ENCODE measurements at regions not wholly inside any gene's neighbourhood (a gene's known extent, or its start where the extent isn't known, plus 50 kb on each side); places are given as distances from the start of the nearest gene placed in this dataset.
"Not testable (repeated sequence)": the region's sequence is repeated elsewhere in the genome, so short reads cannot be mapped to it uniquely, and the experiment has no call there.

DNA sequence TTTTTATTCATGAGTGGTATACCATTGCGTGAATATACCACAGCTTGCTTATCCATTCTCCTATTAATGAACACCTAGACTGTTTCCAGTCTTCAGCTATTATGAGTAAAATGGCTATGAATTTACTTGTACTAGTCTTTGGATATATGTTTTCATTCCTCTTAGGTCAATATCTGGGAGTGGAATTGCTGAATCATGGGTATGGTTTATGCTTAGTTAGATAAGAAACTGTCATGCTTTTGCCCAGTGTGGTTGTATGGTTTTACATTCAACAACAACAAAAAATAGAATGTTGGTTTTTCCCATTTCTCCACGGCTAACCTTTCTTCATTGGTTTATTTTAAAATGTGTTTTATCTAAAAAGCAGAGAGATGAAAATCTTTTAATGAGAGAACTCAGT is 308.3 kb downstream of the PHF14 start:
- no peak overlapping the region for H3K4me3 ChIP-seq (ENCODE audit: low read depth, low read length)
- TF ChIP-seq, protein P1, sequence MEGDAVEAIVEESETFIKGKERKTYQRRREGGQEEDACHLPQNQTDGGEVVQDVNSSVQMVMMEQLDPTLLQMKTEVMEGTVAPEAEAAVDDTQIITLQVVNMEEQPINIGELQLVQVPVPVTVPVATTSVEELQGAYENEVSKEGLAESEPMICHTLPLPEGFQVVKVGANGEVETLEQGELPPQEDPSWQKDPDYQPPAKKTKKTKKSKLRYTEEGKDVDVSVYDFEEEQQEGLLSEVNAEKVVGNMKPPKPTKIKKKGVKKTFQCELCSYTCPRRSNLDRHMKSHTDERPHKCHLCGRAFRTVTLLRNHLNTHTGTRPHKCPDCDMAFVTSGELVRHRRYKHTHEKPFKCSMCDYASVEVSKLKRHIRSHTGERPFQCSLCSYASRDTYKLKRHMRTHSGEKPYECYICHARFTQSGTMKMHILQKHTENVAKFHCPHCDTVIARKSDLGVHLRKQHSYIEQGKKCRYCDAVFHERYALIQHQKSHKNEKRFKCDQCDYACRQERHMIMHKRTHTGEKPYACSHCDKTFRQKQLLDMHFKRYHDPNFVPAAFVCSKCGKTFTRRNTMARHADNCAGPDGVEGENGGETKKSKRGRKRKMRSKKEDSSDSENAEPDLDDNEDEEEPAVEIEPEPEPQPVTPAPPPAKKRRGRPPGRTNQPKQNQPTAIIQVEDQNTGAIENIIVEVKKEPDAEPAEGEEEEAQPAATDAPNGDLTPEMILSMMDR (conservative IDR thresholded peaks at IDR 0.05; ENCODE audit: low read depth, low read length) = no peak
- no peak for DNase-seq (ENCODE audit: low read depth)

DNA sequence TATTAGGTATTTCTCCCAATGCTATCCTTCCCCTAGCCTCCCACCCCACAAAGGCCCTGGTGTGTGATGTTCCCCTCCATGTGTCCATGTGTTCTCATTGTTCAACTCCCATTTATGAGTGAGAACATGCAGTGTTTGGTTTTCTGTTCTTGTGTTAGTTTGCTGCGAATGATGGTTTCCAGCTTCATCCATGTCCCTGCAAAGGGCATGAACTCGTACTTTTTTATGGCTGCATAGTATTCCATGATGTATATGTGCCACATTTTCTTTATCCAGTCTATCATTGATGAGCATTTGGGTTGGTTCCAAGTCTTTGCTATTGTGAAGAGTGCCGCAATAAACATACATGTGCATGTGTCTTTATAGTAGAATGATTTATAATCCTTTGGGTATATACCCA is 309.9 kb downstream of the PHF14 start:
- not testable (repeated sequence) for DNase-seq (ENCODE audit: low read depth); H3K4me3 ChIP-seq (ENCODE audit: low read depth, low read length)

DNA sequence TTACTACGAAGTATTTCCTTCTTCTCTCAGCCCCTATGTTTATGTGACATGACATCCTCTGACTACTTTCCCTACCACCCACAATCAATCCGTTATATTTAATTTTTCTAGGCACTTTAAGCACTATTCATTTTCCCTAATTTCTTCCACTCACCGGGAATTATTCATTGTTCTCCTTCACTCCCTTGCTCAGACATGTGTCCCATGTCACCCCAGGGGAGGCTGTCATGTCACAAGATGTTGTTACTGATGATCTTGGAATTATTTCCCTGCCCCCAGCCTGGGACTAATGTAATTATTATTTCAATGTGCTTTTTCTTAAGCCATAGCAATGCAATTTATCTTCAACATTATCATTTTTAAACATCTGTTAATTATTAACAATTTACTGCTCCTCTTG is 317.2 kb downstream of the PHF14 start:
- H3K4me3 ChIP-seq (ENCODE audit: low read depth, low read length) = no peak overlapping the region
- no peak for DNase-seq (ENCODE audit: low read depth)
- TF ChIP-seq, protein P1 (conservative IDR thresholded peaks at IDR 0.05; ENCODE audit: low read depth, low read length) = no peak

DNA sequence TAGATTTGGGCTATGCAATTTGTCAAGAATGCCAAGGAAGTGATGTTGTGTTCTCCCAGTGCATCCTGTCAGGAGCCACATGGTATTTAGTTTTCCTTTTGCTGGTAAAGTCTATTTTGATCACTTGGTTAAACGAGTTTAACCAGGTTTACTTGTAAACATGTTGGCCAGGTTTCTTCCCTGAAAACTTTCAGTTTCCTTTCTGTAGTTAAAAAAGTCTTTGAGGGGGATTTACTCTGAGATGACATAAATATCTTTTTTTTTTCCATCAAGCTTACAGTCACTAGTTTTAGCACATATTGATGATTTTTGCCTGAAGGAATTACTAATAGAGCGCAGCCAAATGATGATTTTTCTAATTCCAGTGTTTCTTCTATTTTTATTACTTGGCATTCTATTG is 320.5 kb downstream of the PHF14 start:
- TF ChIP-seq, protein P1 (conservative IDR thresholded peaks at IDR 0.05; ENCODE audit: low read depth, low read length) = no peak
- H3K4me3 ChIP-seq (ENCODE audit: low read depth, low read length) = no peak overlapping the region
- no peak for DNase-seq (ENCODE audit: low read depth)

DNA sequence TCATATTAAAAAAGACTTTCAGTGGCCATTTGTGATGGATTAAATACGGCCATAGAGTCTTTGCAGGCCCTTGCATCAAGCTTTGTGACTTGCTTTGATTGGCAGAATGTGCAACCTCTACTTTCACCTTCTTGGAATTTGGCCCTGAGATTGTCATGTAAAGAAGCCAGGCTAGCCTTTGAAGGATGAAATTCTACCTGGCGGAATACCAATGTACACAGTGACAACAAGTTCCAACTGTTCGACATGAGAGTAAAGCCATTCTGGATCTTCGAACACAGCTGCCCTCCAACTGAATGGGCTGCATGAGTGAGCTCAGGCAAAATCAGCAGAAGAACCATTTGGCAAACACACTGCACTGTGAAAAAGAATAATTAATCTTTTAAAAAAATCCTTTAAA is 321.3 kb downstream of the PHF14 start:
- no peak overlapping the region for H3K4me3 ChIP-seq (ENCODE audit: low read depth, low read length)
- TF ChIP-seq, protein P1 (conservative IDR thresholded peaks at IDR 0.05; ENCODE audit: low read depth, low read length) = no peak
- DNase-seq (ENCODE audit: low read depth) = no peak

DNA sequence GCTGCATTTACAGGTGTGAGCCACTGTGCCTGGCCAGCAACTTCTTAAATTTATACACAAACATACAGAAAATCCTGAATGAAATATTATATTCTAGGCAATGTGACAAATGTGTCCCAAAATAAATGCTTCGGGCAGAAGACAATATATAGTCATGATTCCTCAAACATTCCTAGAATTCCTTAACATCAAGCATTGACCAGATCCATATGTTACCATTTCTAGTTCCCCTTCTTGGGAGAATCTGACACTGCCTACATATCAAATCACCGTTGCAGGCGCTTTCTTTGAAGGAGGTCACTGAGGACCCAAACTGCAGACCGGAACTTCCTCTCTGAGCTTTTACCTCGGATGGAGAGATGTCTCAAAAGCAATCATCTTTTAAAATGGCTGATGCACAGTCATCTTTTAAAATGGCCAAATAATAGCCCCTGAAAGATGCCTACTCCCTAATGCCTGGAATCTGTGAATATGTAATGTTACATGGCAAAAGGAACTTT is 323.5 kb downstream of the PHF14 start:
- no peak overlapping the region for H3K4me3 ChIP-seq (ENCODE audit: low read depth, low read length)
- DNase-seq (ENCODE audit: low read depth) = no peak
- TF ChIP-seq, protein P1 (conservative IDR thresholded peaks at IDR 0.05; ENCODE audit: low read depth, low read length) = no peak

DNA sequence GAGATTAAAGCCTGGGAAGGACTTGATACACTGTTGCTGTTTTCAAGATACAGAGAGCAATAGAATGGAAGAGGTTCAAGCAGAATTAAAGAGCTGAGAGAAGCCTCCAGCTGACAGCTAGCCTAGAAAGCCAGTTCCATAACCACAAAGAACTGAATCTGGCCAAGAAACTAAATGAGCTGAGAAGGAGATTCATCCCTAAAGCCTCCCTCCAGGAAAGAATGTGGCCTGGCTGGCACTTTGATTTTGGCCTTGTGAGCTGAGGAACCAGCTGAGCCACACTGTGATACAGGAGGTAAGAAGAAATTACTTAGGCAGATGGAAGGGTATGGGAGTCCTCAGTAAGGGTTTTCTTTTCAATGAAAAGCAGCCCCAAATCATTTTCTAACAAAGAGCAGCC is 324.1 kb downstream of the PHF14 start:
- no peak overlapping the region for H3K4me3 ChIP-seq (ENCODE audit: low read depth, low read length)
- no peak for DNase-seq (ENCODE audit: low read depth)

More for the DNA sequence above, 324.1 kb downstream of the PHF14 start:
- TF ChIP-seq, protein P1 (conservative IDR thresholded peaks at IDR 0.05; ENCODE audit: low read depth, low read length) = no peak
